NCI-H526 (cell line): ENCODE measurements at regions not wholly inside any gene's neighbourhood (a gene's known extent, or its start where the extent isn't known, plus 50 kb on each side); places are given as distances from the start of the nearest gene placed in this dataset.

Experiments used
- DNase-seq, 2 experiments: peaks; one replicate each; lab custom pipeline; 2025; lab: John Stamatoyannopoulos, UW

DNA sequence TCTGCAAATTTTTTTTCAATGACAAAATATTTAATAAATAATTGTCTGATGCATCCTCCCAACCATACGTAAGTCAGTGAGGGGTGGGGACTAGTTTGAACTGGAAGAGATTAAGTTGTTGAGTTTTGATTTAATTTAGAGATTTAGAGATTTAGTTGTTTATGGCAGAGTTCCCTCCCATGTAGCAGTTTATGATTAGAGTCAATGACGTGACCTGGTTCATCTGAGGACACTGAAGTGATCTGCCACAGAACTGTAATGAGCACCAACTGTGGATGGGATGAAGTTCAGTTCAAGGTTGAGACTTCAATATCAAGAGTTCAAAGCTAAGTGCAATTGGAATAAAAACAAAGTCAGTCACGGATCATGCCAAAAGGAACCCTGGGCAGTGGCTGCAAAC lies 609.3 kb downstream of the NOVA1 start:
- no peak for DNase-seq

DNA sequence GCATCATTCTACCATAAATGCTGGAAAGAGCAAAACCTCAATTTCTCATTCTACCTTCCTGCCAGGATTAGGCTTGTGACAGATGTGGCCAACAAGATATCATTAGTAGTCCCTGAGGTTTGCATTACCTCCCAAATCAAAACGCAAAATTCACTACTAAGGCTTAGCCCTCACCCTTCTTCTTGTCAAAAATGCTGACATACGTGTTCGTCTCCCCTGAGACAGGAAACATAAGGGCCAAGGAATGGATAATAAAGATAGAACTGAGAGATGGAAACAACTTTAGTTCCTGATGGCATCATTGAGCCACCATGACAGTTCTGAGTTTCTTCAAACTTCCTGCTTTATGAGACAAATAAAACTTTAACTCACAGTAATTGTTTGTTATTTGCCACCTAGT lies 642.1 kb downstream of the NOVA1 start:
- no peak for DNase-seq

DNA sequence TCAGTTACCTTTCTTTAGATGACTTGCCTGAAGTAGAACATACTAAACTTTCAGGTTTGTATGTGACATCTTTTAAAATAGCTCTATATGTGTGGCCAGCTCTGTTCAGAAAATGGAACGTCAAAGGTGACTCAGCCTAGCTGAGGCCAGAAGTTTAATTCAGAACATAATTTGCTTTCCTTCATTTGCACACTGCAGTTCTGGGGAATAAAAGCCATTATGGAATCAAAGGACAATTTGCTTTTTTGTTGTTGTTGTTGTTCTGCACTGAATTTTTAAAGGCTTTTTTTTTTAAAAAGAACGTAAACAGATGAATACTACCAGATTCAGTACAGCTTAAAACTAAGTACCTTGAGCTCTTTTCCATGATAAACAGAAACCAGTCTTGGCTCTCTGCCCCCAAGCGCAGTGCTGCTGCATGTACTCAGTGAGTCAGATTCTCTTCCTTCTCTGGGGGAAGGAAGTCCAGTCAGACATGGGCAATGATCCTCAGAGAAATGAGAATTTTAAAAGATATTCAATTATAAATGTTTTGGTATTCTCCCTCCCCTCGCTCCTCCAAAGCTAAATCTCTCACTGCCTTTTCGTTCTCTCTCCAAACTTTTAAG lies 644.2 kb downstream of the NOVA1 start:
- DNase-seq, result no peak

DNA sequence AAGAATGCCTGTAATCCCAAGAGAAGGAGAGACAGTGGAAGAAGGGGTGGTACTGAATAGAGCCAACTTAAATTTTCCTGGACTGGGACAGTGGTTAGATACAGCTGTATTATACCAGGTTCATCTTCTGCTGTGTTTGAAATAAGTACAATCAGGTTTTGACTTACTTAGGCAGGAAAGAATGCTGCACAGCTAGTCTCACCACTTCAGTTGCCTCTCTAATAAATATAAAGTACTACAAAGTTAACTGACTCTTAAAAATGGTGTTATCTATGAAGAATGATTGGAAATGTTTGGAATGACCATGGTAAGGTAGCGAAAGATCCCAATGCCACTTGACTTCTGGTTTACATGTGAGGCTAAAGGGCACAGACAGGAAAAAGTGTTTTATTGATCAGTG lies 652.1 kb downstream of the NOVA1 start:
- DNase-seq, result no peak

DNA sequence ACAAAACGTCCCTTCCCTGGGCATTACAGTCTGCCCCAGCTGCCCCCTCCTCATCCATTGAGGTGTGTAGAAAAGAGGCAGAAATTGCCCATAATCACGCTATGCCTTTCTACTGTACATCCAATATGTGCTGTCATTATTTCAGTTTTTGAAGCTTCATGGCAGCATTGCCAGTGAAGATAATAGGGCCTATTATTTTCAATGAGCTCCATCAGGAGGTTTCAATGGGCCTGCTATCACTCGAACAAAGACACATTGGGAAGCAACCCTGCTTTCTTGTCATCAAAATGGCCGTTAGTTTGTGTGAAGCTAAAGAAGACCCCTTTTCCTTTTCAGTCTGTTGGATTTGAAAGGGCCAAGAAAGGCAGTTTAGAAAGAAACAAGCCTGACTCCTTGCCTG lies 653.8 kb downstream of the NOVA1 start:
- no peak for DNase-seq

DNA sequence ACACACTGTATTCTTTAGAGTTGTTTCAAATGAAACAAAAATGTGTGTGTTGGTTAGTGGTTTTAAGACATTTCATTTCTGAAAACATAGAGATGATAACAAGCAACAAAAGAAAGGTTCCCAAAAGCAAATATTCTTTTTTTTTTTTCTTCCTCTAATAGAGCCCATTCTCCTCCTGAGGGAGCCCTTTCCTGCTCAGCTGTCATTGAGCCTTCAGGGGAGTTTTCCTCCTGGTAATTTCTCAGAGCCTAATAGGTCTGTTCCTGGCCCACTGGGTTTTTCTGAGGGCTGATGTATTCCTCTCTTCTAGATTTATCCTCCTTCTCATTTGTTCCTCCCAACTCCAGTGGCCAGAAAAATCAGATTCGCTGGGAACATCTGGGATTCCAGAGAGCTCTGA lies 654.5 kb downstream of the NOVA1 start:
- no peak for DNase-seq

DNA sequence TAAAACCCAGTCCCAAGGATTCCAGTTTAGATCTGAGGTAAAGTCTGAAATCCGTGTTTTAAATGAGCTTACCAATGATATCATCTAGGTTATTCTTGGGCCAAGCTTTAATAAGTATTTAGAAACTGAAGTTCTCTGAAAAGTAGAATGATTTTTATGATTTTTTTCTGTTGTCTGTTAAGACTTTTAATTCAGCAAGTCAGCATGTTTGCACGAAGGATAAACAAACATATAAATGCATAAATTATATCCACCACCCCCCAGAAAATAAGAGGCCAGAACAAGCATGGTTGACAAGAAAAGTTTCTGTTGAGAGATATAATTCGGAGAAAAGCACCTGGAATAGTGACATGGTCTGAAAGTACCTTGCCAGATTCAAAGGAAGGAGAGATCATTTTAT lies 655.7 kb downstream of the NOVA1 start:
- no peak for DNase-seq

DNA sequence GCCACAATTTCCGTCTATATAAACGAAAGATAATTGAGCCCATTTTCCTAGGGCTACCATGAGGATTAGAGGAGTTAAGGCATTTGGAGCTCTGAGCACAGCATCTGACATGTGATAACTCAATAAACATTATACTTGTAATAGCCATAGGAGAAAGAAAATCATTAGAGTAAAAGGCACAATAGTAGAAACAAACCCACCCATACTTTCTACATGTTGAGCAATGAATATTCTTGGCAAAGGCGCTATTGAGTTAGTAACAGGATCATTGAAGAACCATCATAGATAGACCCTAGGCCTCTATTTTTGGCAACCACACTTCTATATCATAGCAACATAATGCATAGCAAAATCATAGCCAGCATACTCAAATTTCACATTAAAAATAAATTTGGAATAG lies 664.1 kb downstream of the NOVA1 start:
- DNase-seq, result no peak

DNA sequence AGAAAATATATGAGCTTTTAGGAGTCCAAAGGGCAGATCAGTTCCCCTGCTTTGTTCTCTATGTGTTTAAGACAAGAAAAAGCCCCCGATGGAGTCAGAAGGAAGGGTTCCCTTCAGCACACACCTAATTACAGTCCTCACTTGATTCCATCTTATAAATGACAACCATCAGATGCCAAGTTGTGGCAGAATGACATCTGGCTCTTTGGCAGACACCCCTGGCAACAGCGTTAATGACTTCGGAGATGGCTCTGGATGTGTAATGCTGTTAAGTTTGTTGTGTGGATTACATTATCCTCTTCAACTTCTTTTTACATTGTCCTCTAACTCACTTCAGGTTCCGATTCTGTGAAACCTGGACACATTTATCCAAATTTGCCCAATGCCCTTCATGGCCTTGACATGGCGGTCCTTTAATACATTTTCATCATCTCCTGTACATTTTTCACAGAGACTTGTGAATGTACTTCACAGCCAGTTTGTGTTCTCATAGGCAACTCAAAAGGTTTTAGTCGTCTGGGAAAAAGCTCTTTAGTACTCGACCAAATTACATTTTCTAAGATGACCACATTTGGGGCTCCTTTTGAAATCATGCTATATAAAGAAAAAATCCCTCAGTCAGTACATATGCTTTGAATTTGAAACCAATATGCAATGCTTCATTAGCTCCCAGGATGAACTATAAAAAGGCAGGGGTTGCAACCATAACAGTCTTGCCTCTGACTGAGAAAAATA lies 667.8 kb downstream of the NOVA1 start:
- no peak for DNase-seq

DNA sequence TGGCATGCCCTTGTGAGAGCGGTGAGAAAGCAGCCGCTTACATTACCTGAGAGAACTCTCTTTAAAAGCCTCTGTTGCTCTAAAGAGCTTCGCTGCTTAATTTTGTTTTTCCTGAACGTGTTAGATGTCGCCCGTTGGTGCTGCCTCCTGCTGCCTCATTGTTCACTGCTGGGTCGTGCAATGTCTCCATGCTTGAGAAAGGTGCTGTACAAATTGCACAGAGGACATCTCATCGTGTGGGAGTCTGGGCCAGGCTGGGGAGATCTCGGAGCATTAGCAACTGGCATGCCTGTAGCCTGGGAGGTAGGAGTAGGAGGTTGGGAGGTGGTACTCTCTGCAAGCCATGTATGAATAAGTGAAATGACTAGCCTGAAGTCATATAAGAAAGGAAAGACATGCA lies 686.0 kb downstream of the NOVA1 start:
- DNase-seq, result no peak

DNA sequence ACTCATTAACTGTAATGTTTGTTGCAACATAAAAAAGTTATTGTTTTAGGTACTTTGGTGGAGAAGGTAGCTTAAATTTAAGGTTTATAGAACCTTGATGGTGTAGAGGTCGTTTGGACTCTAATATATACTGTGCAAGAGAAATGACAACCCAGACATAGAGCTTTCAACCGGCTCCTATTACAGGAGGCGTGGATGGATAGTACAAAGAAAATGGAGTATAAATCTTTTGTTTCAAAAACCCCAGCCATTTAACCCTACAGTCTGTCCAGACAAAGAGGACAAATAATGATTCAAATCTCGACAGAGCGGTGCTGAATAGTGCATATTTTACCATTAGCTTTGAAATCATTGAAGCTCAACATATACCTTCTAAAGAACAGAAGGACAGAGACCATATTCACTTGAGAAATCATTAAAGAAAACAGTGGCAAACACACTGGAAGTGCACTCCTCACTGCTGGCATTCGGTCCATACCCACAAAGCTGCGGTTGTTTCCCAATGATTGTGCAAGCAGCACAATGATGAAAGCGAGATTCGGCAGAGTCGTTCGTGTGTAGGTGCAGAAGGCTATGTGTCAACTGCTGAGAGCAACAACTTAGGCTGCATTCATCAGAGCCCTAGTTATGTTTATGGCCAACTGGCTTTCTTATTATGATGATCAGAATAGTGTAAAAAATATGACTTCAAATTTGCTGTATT lies 688.6 kb downstream of the NOVA1 start:
- no peak for DNase-seq

DNA sequence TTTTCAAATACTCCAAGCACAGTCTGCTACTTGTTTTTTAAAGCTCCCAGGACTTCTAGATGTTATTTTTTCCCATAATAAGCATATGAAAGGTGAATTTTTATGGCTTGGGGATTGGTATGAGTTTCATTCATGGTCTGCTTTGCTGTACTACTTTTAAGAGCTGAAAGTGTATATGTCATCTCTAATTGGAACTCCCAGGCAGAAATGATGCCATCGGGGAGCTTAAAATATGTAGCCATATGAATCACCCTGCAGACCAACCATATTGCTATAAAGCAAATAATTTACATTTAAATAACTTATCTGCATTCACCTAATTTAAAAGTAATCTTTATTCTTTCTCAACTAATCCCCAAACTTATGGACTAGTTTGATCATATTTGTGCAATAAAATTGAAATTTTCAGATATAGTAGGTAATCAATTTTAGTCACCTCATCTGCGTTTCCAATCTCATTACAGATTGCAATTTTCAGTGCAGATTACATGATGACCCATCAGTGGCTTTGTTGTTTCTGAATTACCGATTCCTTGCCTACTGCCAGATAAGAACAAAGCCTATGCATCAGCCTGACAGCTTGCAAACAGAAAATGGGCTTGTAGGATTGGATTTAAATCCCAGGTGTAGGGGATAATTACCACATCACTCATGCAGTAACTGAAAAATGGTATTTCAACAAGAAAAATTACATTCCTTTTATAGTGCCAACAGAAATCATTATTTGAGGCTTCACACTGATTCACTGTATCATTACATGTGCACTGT lies 689.4 kb downstream of the NOVA1 start:
- no peak for DNase-seq

DNA sequence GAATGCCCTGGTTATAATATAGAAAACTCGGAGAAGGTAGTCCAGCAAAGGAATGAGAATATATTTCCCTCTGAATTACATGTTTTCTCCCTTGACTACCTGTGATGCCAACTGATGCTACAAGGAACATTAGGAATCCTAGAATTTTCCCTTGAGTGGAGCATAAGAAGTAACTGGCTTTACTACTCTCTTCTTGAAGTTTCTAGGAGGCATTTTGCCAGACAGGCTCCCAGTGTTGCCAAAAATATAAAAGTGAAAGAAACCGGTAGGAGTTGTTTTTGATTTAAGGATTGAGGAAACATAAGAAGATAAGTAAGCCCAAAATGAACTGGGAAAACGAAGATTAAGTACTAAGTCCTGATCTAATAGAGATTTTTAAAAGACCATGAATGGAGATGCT lies 693.4 kb downstream of the NOVA1 start:
- no peak for DNase-seq

DNA sequence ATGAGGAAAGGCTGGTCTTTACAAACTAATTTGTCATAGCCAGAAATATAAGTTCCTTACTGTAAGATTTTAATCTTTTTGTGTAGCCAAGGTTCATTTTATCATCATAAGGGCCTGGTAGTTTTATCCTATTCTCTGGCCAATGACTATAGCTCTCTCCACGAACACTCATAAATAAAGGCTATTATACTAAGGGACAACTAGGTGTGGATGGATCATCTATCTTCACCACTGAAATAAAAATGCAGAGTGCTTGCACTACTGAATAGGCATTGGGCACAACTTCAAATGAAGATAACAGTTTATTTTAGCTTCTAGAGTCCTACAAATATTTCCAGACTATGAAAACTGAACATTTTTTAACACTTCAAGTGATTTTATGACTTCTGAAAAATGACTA lies 698.6 kb downstream of the NOVA1 start:
- DNase-seq, result no peak

DNA sequence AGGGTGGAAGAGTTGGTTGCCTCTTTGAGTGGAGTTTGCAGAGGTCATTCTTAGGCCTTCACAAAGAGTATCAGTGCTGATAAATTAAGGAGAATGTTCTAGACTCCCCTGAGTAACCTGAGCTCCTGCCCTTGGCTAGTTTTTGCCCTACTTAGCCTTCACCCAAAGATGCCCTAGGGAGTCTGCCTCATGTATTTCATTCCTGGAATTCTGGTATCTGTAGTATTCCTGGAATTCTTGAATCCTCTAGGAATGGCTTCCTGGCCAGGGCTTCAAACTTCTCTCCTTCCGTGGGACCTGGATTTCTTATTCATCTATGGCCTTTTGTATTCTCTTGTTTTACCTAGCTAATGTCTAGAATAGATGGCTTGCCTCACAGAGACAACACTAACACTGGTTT lies 701.1 kb downstream of the NOVA1 start:
- DNase-seq, result no peak

DNA sequence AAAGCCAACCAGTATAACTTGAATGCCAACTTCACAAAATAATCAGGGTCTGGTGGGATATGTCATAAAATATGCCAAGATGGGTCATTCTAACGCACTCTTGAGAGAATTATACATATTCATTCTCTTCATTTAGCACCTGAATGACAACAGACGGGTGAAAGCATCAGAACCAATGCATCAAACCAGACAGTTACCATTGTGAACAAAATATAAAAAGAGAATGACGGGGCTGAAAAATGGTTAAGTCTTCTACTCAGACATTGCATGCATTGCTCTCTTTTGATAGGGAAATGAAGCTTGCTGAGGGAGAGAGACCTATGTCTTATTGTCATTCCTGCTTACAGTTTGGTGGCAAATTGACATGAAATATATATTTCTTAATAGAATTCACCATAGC lies 702.1 kb downstream of the NOVA1 start:
- DNase-seq, result no peak

DNA sequence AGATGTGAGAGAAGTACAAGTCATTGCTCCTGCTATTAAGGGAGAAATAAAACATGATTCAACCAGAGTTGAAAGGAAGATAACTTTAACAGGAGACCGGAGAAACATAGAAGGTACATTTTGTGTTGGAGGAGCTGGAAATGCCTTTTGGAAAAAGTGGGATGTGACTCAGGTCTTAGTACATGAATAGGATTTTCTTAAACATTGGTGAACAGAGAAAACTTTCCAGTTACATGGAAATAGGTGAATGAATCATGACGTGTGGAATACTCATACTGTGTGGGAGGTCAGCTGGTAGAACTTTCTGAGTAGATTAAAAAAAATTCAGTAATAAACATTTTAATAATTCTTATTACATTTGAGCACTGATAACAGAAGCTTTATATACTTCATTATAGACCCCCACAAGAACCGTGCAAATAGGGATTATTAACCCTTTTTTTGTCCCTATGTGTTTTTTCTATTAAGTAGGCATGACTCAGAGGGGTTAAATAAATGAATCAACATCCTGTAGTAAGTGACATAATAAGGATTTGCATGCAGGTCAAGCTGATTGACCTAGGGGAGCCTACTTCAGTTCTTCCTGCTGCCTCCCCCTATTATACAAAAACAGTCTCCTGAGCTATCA lies 710.5 kb downstream of the NOVA1 start:
- no peak for DNase-seq

DNA sequence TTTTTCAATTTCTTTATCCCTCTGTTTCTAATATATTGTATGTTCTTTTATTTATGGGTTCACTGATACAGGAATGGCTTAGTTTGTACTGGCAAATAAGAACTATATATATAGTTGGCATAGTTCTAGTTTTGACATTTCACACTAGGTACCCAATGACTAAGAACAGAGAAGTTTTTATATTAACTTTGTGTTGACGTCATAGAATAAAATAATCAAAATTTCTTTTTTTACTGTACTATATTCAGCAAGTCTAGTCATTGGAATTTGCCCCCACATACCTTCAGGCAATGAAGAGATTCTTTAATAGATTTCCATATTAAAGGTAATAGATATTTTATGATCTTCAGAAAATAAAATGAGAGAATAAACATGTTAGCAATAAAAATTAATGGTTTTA lies 713.2 kb downstream of the NOVA1 start:
- DNase-seq, result no peak

DNA sequence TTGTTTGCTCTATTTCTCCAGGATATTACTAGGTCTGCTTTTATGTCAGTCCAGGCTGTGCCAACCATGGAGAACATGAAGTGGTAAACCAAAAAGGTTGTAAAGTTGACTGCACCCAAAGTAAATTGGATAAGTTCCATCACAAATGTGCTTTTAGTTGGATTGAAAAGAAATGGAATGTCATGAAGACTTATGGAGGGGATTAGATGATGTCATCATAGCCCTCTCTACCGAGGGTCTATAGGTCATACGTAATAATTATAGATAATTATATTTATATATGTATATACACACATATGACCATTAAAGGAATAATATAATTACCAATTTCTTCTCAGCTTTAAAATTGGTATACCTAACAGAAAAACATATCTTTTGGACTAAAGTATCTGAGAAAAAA lies 714.9 kb downstream of the NOVA1 start:
- no peak for DNase-seq

DNA sequence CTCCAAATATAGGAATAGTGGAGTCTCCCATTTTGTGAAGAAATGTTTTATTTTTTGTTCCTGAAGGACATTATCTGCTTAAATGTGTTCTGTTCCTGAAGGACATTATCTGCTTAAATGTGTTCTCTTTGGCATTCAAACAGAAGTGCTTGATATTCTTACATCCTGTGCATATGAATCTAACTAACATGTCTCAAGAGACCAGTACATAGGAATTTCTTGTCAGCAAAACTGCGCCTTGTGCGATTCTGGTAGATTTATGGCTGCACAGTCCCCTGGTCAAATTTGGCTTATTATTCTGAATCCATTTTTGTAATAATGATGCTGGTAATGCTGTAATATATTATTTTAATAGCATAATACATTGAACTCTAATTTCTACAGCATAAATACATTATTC lies 722.4 kb downstream of the NOVA1 start:
- no peak for DNase-seq

DNA sequence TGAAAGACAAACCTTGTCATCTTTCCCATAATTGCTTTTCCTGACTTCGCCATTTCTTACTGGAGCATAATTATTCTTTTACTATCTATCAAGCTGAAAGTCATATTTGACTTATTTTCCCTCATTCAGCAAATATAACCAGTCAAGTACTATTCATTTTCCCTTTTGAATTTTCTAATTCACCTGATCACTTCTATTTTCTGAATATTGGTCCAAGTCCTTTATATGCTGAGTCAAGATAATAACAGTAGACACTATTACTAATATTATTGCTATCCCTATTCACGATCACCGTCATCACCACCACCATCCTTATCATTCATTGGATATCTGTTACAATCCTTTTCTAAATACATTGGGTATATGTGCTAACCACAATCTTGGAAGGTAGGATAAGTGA lies 728.0 kb downstream of the NOVA1 start:
- DNase-seq, result no peak
